ENCODE measurements at regions not wholly inside any gene's neighbourhood (a gene's known extent, or its start where the extent isn't known, plus 50 kb on each side); places are given as distances from the start of the nearest gene placed in this dataset.

- TF ChIP-seq ZBTB14 (CRISPR knock-in tag; IDR thresholded peaks at IDR 0.05): no peak
- TF ChIP-seq ZNF101 (CRISPR knock-in tag; IDR thresholded peaks at IDR 0.05; ENCODE audit: borderline replicate concordance, low read depth): no peak
- no peak for TF ChIP-seq MAX (IDR thresholded peaks at IDR 0.05)
- no peak for TF ChIP-seq NKX3-1 (CRISPR knock-in tag; IDR thresholded peaks at IDR 0.05)
- no peak for TF ChIP-seq KLF6 (CRISPR knock-in tag; IDR thresholded peaks at IDR 0.05)
- TF ChIP-seq ZNF619 (CRISPR knock-in tag; IDR thresholded peaks at IDR 0.05): no peak
- TF ChIP-seq FOXA3 (CRISPR knock-in tag; IDR thresholded peaks at IDR 0.05): no peak
Measured at GRCh38 chr3:46119709-46120498, 88.2 kb downstream of the CCR1 start (continued).

GRCh38 chr3:46119253-46119652 lies 88.9 kb downstream of the CCR1 start:
- Histone ChIP-seq H3K9me3 (ENCODE audit: low read length) (no peaks in the 10 kb centered on the region), H3K79me2 (ENCODE audit: insufficient read depth, low read length) (no peaks in the 10 kb centered on the region), H3K27ac (ENCODE audit: extremely low read length, insufficient read depth, low read length) (no peak overlapping the region), H3K4me3 (replicated peaks in 1 of 3; ENCODE audit: insufficient read depth in 1 of 3, low read depth in 2 of 3, low read length in 3 of 3) (no peak overlapping the region), H2AFZ (ENCODE audit: low read length) (no peak overlapping the region), H3K36me3 (replicated peaks in 1 of 2; ENCODE audit: control insufficient read depth in 1 of 2, insufficient read depth in 2 of 2, low read length in 2 of 2) (no peaks in the 10 kb centered on the region), H4K20me1 (ENCODE audit: insufficient read depth, low read length) (no peaks in the 10 kb centered on the region), H3K9ac (ENCODE audit: insufficient read depth, low read depth, low read length) (no peak overlapping the region), H3K4me1 (ENCODE audit: insufficient read depth, low read length) (peaks cover 6% of the 10 kb centered on the region), H3K4me2 (ENCODE audit: low read depth, low read length) (no peak overlapping the region), H3K27me3 (ENCODE audit: control insufficient read depth in 1 of 2, insufficient read depth in 2 of 2, low read length in 2 of 2) (no peaks in the 10 kb centered on the region)
- FAIRE-seq: no peak
- 17% methylated on average over 3 of the region's 3 CpGs for WGBS (ENCODE audit: low lambda C conversion rate)
- intact Hi-C loops (cut with micrococcal nuclease; ENCODE audit: unreplicated experiment): no loop called here
- no peak for ATAC-seq
- CTCF ChIA-PET (ENCODE audit: low intra/inter-chr PET ratio, low total read pairs): no interaction called here
- POLR2A ChIA-PET: no interaction called here
- in situ Hi-C loops (cut with HindIII; ENCODE audit: extremely low pct_ligation_motif_present, low pct_unique_long_range_greater_than_20kb): no loop called here
- no peak for DNase-seq (ENCODE audit: low spot score)
- BruUV-seq (replicated peaks): no TSS peak
- TF ChIP-seq SP2 (CRISPR knock-in tag; IDR thresholded peaks at IDR 0.05): no peak
- no peak for TF ChIP-seq KMT2B (CRISPR knock-in tag; IDR thresholded peaks at IDR 0.05)
- no peak for TF ChIP-seq ATRX (CRISPR knock-in tag; IDR thresholded peaks at IDR 0.05; ENCODE audit: borderline replicate concordance)
- TF ChIP-seq SRY (CRISPR knock-in tag; IDR thresholded peaks at IDR 0.05): no peak
- TF ChIP-seq MED1 (CRISPR knock-in tag; IDR thresholded peaks at IDR 0.05): no peak
- no peak for TF ChIP-seq HNF1B (CRISPR knock-in tag; IDR thresholded peaks at IDR 0.05)
- TF ChIP-seq ZNF430 (CRISPR knock-in tag; IDR thresholded peaks at IDR 0.05): no peak
- TF ChIP-seq PATZ1 (CRISPR knock-in tag; IDR thresholded peaks at IDR 0.05): no peak
- no peak for TF ChIP-seq ZBTB26 (CRISPR knock-in tag; IDR thresholded peaks at IDR 0.05; ENCODE audit: borderline replicate concordance)

All from HepG2 (cell line).